ENCODE measurements at regions not wholly inside any gene's neighbourhood (a gene's known extent, or its start where the extent isn't known, plus 50 kb on each side); places are given as distances from the start of the nearest gene placed in this dataset.

DNA sequence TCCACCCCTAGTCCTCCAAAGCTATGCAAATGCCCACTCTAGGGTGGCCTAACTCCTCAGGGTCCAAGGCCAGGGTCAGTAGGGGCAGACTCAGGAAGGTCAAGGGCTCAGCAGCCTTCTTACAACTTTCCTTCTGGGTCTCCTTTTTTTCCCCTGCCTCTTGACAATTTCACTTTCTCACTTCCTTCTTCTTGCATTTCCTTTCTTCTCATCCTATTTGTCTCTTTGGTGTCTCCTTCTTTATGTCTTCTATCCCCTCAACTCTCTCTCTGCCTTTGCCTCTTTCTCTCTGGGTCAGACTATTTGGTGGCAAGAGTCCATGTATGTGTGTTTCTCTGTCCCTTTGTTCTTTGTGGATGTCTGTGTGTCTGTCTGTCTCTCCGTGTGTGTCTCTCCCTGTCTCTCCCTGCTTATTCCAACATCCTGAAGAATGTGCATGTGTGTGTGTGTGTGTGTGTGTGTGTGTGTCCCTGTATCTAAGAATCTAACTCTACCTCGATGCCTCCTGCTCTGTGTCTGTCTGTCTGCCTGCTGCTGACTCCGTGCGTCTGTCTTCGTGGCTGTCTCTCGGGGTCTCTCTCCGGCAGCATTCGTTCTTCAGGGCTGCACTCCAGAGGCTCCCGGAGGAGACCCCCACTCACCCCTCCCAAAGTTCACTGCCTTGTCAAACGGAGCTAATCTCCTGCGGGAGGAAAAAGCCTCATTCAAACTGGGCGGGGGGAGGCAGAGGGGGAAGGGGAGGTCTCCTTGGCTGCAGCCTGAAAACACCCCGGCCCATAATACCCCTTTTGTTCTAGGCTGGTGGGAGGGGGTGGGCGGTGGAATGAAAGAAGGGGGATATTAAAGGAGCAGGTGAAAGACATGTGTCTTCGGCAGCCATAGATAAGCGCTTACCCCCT lies 51.7 kb upstream of the FOXP4 start:
- H3K9me3 Mint-ChIP-seq = no peaks in the 10 kb centered on the region
- no peaks in the 10 kb centered on the region for H3K36me3 Mint-ChIP-seq (ENCODE audit: low read depth)
- CTCF ChIA-PET = interaction anchor here (1.1 kb wide), 1 partner anchor 40 kb away, joined by 3 read pairs; no protein-coding TSS in a partner anchor
- POLR2A ChIA-PET = no interaction called here
- no peaks in the 10 kb centered on the region for H3K4me1 Mint-ChIP-seq
- DNase-seq = no peak
- H3K27ac Mint-ChIP-seq = no peak overlapping the region
- peaks cover 56% of the 10 kb centered on the region for H3K27me3 Mint-ChIP-seq
- no peak overlapping the region for H3K4me3 Mint-ChIP-seq
